ENCODE measurements at regions not wholly inside any gene's neighbourhood (a gene's known extent, or its start where the extent isn't known, plus 50 kb on each side); places are given as distances from the start of the nearest gene placed in this dataset.

GRCh38 chr7:101720324-101720723, 91.2 kb upstream of the MYL10 start:
- TF ChIP-seq CTCF (IDR thresholded peaks at IDR 0.05; ENCODE audit: extremely low read depth in 1 of 2, insufficient read depth in 1 of 2, low read depth in 1 of 2, low read length in 2 of 2) (no peak), POLR2AphosphoS5 (IDR thresholded peaks at IDR 0.05; ENCODE audit: insufficient read depth, low read depth, low read length) (no peak), POLR2A (IDR thresholded peaks at IDR 0.05; ENCODE audit: low read depth, low read length) (no peak), MAX (IDR thresholded peaks at IDR 0.05; ENCODE audit: insufficient read depth, insufficient read length) (no peak), JUN (IDR thresholded peaks at IDR 0.05; ENCODE audit: borderline replicate concordance, insufficient read depth, insufficient read length, low read depth) (no peak), EZH2 (IDR thresholded peaks at IDR 0.05; ENCODE audit: borderline replicate concordance, low read depth, low read length, severe bottlenecking) (no peak), MYC (IDR thresholded peaks at IDR 0.05; ENCODE audit: low read depth, low read length) (no peak), FOS (IDR thresholded peaks at IDR 0.05; ENCODE audit: borderline replicate concordance, insufficient read depth, low read length) (no peak)
